Activated T-cell treated with anti-CD3 and anti-CD28 coated beads for 48 hours (primary cell): ENCODE measurements at regions not wholly inside any gene's neighbourhood (a gene's known extent, or its start where the extent isn't known, plus 50 kb on each side); places are given as distances from the start of the nearest gene placed in this dataset.
"Not testable (repeated sequence)": the region's sequence is repeated elsewhere in the genome, so short reads cannot be mapped to it uniquely, and the experiment has no call there.

Experiments
- DNase-seq: peaks from one replicate; pipeline ENCODE4 v3.0.0-alpha.2; 2020; ENCODE audit warnings: low read depth

- no peak for DNase-seq
These were observed 251.9 kb upstream of the KCND2 start for GRCh38 chr7:120021085-120021484.

- no peak for DNase-seq
These were observed 249.3 kb upstream of the KCND2 start for GRCh38 chr7:120023494-120024167.

- DNase-seq = no peak
These were observed 244.3 kb upstream of the KCND2 start for GRCh38 chr7:120028636-120029035.

- no peak for DNase-seq
These were observed 242.1 kb upstream of the KCND2 start for GRCh38 chr7:120030876-120031275.

- DNase-seq = no peak
These were observed 239.9 kb upstream of the KCND2 start for GRCh38 chr7:120033114-120033513.

DNA sequence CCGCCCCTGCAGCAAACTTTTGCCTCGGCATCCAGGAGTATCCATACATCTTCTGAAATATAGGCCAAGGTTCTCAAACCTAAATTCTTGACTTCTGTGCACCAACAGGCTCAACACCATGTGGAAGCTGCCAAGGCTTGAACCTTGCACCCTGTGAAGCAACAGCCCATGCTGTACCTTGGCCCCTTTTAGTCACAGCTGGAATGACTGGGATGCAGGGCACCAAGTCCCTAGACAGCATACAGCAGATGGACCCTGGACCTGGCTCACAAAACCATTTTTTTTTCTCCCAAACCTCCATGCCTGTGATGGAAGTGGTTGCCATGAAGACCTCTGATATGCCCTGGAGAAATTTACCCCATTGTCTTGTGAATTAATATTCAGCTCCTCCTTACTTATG is 233.8 kb upstream of the KCND2 start:
- DNase-seq = no peak

DNA sequence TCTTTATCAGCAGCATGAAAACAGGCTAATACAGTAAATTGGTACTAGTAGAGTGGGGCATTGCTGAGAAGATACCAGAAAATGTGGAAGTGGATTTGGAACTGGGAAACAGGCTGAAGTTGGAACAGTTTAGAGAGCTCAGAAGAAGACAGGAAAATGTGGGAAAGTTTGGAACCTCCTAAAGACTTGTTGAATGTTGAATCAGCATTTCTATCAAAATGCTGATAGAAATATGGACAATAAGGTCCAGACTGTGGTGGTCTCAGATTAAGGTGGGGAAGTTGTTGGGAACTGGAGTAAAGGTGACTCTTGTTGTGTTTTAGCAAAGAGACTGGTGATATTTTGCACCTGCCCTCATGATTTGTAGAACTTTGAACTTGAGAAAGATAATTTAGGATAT is 231.2 kb upstream of the KCND2 start:
- DNase-seq = no peak

DNA sequence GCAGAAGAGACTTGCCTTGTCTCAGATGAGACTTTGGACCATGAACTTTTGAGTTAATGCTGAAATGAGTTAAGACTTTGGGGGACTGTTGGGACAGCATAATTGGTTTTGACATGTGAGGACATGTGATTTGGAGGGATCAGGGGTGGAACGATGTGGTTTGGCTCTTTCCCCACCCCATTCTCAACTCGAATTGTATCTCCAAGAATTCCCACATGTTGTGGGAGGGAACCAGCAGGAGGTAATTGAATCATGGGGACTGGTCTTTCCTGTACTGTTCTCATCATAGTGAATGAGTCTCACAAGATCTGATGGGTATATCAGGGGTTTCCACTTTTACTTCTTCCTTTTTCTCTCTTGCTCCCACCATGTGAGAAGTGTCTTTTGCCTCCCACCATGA is 229.7 kb upstream of the KCND2 start:
- no peak for DNase-seq

DNA sequence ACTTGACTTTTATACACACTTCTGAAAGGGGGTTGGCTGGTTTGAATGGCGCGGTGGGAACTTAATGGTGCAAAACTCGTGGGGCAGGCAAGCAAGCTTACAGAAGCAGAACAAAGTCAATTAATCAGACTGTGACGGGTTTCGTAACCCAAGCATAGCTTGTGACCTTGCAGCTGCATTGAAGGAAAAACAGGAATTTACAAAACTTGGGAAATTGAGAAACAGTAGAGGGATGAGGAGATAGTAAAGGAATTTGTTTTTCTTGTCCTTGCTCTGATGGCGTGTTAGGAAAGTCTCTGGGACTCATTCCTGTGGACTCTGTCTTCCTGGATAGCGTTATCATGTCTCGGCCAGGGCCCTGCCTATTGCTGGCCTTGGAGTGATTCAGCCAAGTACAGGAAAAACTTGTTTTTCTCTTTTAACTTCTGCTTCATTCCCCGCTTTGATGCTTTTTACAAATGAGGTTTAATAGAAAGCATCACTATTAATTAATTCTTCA is 220.0 kb upstream of the KCND2 start:
- DNase-seq = no peak

- DNase-seq = no peak
These were observed 219.5 kb upstream of the KCND2 start for GRCh38 chr7:120053390-120053961.

GRCh38 chr7:120054376-120055100 is 218.4 kb upstream of the KCND2 start:
- no peak for DNase-seq

DNA sequence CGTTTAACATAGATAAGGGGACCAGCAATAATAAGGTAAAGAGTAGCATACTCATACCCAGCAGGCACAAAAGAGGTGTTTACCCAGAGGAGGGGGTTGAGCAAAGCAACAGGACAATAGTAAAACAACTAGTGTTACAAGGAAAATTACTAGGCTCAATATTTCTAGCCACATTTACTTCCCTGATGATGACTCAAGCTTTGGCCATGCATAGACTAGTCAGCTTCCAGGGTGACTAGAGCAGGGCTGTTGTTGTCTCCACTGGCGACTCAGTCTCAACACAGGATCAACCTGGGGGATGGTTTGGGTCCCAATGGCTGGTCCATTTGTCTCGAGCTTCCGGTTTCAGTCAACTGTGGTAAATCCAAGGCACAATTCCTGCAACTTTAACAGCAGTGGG is 217.7 kb upstream of the KCND2 start:
- no peak for DNase-seq

DNA sequence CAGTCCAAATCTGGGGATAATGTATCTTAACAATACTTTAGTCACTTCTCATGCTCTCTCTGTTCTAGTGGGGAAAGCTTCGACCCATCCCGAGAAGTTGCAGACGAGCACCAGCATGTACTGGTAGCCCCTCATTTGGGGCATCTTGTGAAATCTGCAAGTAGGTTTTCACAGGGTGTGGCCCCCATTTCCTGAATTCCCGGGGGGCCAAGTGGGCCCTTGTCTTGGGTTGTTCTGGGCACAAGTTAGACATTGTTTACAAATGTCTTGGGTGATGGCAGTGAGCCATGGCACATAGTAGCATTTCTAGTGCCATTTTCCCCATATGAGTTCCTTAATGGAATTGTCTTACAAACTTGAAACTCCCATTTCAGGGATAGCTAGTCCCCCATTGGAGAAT is 216.7 kb upstream of the KCND2 start:
- no peak for DNase-seq

DNA sequence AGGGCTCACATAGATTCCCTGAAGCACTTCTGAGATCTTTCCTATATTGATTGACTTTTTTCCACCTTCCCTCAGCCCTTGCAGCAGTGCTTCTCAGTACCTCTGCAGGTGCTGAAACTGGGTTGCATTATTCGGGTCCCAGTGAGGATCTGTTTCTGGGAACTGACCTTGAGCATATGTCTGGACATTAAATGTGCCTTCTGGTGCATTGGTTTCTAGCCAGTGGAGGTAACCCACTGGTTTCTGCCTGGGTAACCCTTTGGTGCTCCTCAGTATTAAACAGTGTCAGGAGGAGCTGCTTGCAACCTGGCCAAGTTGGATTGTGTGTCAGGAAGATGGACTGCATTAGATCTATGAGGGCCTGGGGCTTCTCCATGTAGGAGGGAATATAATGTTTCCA is 213.3 kb upstream of the KCND2 start:
- DNase-seq = no peak

DNA sequence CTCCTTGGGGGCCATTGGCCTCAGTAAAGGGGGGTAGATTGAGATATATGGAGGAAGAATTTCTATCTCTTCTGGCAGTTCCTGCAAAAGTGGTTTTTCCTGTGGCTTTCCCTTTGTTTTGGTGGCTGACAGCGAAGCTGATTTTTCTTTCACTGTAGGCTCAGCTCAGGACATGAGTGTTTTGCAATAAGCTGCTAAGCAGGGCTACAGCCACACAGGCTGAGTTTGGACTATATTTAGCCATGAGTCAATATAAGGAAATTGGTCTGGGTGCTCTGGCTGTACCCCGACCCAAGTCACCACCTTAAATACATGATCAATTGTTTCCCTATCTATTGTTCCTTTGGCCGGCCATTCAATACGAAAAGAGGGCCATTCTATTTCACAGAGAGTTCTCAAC is 212.7 kb upstream of the KCND2 start:
- DNase-seq = no peak

GRCh38 chr7:120060875-120061274 is 212.1 kb upstream of the KCND2 start:
- DNase-seq = no peak

DNA sequence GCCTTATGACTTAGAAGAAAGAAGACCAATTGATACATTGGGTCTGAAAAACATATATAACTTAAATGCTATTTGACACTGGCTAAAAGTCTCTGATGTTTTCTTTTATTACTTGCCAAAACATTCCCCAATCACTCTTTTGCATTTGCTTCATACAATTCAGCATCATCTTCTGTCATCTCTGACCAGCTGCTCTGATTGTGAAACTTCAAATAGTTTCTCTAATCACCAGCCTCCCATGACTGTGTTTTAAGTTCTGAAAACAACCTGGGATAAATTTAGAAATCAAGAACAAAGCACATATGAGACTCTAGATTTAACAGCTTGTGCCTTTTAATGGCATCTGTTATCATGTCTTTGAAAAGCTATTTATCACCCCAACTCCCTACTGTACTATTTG is 208.4 kb upstream of the KCND2 start:
- no peak for DNase-seq

- DNase-seq = not testable (repeated sequence)
These were observed 206.1 kb upstream of the KCND2 start for GRCh38 chr7:120066898-120067297.

DNA sequence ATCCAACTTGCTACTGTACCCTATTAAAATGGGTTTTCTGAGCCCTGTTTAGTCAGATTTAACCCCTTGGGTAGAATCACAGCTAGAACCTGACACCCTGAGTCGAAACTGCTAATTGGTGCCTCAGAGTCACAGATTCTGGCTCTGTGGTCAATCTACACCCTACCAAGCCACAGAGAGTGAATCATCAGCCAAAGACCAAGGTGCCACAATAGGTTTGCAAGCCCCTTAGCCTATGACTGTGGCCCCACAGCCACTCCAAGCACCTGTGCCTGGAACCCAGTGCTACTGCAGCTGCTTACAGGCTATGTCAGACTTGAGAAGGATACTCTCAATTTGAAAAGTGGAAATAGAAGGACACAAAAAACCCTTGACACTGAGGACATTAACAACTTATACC is 202.8 kb upstream of the KCND2 start:
- DNase-seq = no peak

GRCh38 chr7:120077777-120078176 is 195.2 kb upstream of the KCND2 start:
- DNase-seq = no peak

DNA sequence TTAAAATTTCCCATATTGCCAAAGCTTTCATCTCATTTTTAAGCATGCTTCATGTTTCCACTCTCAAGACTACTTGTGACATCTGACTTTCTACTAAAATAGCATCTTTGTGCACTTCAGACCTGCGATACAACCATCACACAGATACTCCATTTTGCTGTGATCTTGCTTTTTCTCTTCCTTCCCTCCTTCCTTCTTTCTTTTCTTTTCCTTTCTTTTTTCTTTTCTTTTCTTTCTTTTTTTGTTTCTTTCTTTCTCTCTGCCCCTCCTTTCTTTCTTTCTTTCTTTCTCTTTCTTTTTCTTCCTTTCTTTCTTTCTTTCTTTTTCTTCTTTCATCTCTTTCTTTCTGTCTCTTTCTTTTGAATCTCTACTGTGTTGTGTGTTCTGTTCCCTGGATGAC is 194.0 kb upstream of the KCND2 start:
- DNase-seq = no peak

- no peak for DNase-seq
These were observed 193.3 kb upstream of the KCND2 start for GRCh38 chr7:120079704-120080103.

- DNase-seq = not testable (repeated sequence)
These were observed 186.5 kb upstream of the KCND2 start for GRCh38 chr7:120086468-120086867.
